IPS-NIHi7 (cell line): ENCODE measurements at regions not wholly inside any gene's neighbourhood (a gene's known extent, or its start where the extent isn't known, plus 50 kb on each side); places are given as distances from the start of the nearest gene placed in this dataset.
"Not testable (repeated sequence)": the region's sequence is repeated elsewhere in the genome, so short reads cannot be mapped to it uniquely, and the experiment has no call there.

Experiments used
- DNase-seq: peaks from one replicate; pipeline ENCODE4 v3.0.0; 2012; ENCODE audit warnings: mixed read lengths; ENCODE audit errors: extremely low spot score

GRCh38 chr13:80083081-80083852, 257.7 kb downstream of the SPRY2 start:
- no peak for DNase-seq

GRCh38 chr13:80082396-80083080, 258.4 kb downstream of the SPRY2 start:
- DNase-seq, result no peak

- DNase-seq, result no peak
Measured at GRCh38 chr13:80074811-80075210, 266.1 kb downstream of the SPRY2 start.

- no peak for DNase-seq
Measured at GRCh38 chr13:80074143-80074752, 266.7 kb downstream of the SPRY2 start.

GRCh38 chr13:80072231-80072630, 268.7 kb downstream of the SPRY2 start:
- no peak for DNase-seq

- DNase-seq, result peak; percentile 19
Measured at GRCh38 chr13:80070024-80070703, 270.8 kb downstream of the SPRY2 start.

GRCh38 chr13:80069374-80069773, 271.6 kb downstream of the SPRY2 start:
- no peak for DNase-seq

- DNase-seq, result no peak
Measured at GRCh38 chr13:80065996-80066395, 274.9 kb downstream of the SPRY2 start.

GRCh38 chr13:80062416-80062815, 278.5 kb downstream of the SPRY2 start:
- DNase-seq, result not testable (repeated sequence)

- DNase-seq, result no peak
Measured at GRCh38 chr13:80059789-80060188, 281.1 kb downstream of the SPRY2 start.

- DNase-seq, result no peak
Measured at GRCh38 chr13:80058626-80059025, 282.3 kb downstream of the SPRY2 start.

GRCh38 chr13:80055847-80056246, 285.1 kb downstream of the SPRY2 start:
- no peak for DNase-seq

GRCh38 chr13:80054806-80055205, 286.1 kb downstream of the SPRY2 start:
- no peak for DNase-seq

- DNase-seq, result no peak
Measured at GRCh38 chr13:80052286-80052685, 288.6 kb downstream of the SPRY2 start.

GRCh38 chr13:80050252-80050651, 290.7 kb downstream of the SPRY2 start:
- DNase-seq, result no peak

GRCh38 chr13:80048802-80049201, 292.1 kb downstream of the SPRY2 start:
- peak; percentile 64 for DNase-seq

- DNase-seq, result no peak
Measured at GRCh38 chr13:80048030-80048429, 292.9 kb downstream of the SPRY2 start.

GRCh38 chr13:80047406-80047805, 293.5 kb downstream of the SPRY2 start:
- DNase-seq, result no peak

GRCh38 chr13:80040981-80041317, 300.0 kb downstream of the SPRY2 start:
- no peak for DNase-seq

GRCh38 chr13:80040196-80040980, 300.5 kb downstream of the SPRY2 start:
- no peak for DNase-seq

GRCh38 chr13:80039000-80039399, 301.9 kb downstream of the SPRY2 start:
- no peak for DNase-seq

GRCh38 chr13:80038371-80038770, 302.6 kb downstream of the SPRY2 start:
- DNase-seq, result no peak
